ENCODE measurements at regions not wholly inside any gene's neighbourhood (a gene's known extent, or its start where the extent isn't known, plus 50 kb on each side); places are given as distances from the start of the nearest gene placed in this dataset.

- no peak overlapping the region for H3K9ac ChIP-seq (ENCODE audit: low read depth, low read length)
- no peaks in the 10 kb centered on the region for H3K4me1 ChIP-seq (ENCODE audit: insufficient read depth, low read length)
Measured at GRCh38 chr4:114056599-114056998, 77.2 kb upstream of the ARSJ start.

GRCh38 chr4:114057746-114058145 is 78.3 kb upstream of the ARSJ start:
- Histone ChIP-seq H3K4me3 (ENCODE audit: low read length) (no peak overlapping the region), H3K36me3 (ENCODE audit: insufficient read depth, low read depth, low read length) (no peaks in the 10 kb centered on the region), H3K9ac (ENCODE audit: low read depth, low read length) (no peak overlapping the region), H3K4me1 (ENCODE audit: insufficient read depth, low read length) (no peaks in the 10 kb centered on the region), H3K27me3 (ENCODE audit: insufficient read depth, low read length) (no peaks in the 10 kb centered on the region), H3K27ac (ENCODE audit: low read length) (no peak overlapping the region), H3K9me3 (ENCODE audit: insufficient read depth, low read depth, low read length) (no peaks in the 10 kb centered on the region)

More at GRCh38 chr4:114056599-114056998, 77.2 kb upstream of the ARSJ start:
- no peaks in the 10 kb centered on the region for H3K36me3 ChIP-seq (ENCODE audit: insufficient read depth, low read depth, low read length)
- H3K4me3 ChIP-seq (ENCODE audit: low read length) = no peak overlapping the region
- no peak overlapping the region for H3K27ac ChIP-seq (ENCODE audit: low read length)
- H3K9me3 ChIP-seq (ENCODE audit: insufficient read depth, low read depth, low read length) = no peaks in the 10 kb centered on the region
- no peaks in the 10 kb centered on the region for H3K27me3 ChIP-seq (ENCODE audit: insufficient read depth, low read length)

GRCh38 chr4:114062499-114062898 is 83.1 kb upstream of the ARSJ start:
- no peak overlapping the region for H3K27ac ChIP-seq (ENCODE audit: low read length)

GRCh38 chr4:114072781-114073180 is 93.3 kb upstream of the ARSJ start:
- no peaks in the 10 kb centered on the region for H3K27me3 ChIP-seq (ENCODE audit: insufficient read depth, low read length)
- no peaks in the 10 kb centered on the region for H3K9me3 ChIP-seq (ENCODE audit: insufficient read depth, low read depth, low read length)
- H3K27ac ChIP-seq (ENCODE audit: low read length) = no peak overlapping the region
- H3K4me1 ChIP-seq (ENCODE audit: insufficient read depth, low read length) = no peaks in the 10 kb centered on the region
- H3K36me3 ChIP-seq (ENCODE audit: insufficient read depth, low read depth, low read length) = no peaks in the 10 kb centered on the region
- H3K9ac ChIP-seq (ENCODE audit: low read depth, low read length) = no peak overlapping the region
- no peak overlapping the region for H3K4me3 ChIP-seq (ENCODE audit: low read length)

More at GRCh38 chr4:114062499-114062898, 83.1 kb upstream of the ARSJ start:
- Histone ChIP-seq H3K36me3 (ENCODE audit: insufficient read depth, low read depth, low read length) (no peaks in the 10 kb centered on the region), H3K4me1 (ENCODE audit: insufficient read depth, low read length) (no peaks in the 10 kb centered on the region), H3K4me3 (ENCODE audit: low read length) (no peak overlapping the region), H3K9me3 (ENCODE audit: insufficient read depth, low read depth, low read length) (no peaks in the 10 kb centered on the region), H3K9ac (ENCODE audit: low read depth, low read length) (no peak overlapping the region), H3K27me3 (ENCODE audit: insufficient read depth, low read length) (no peaks in the 10 kb centered on the region)

GRCh38 chr4:114076899-114077570 is 97.6 kb upstream of the ARSJ start:
- Histone ChIP-seq H3K9me3 (ENCODE audit: insufficient read depth, low read depth, low read length) (no peaks in the 10 kb centered on the region), H3K4me3 (ENCODE audit: low read length) (no peak overlapping the region), H3K36me3 (ENCODE audit: insufficient read depth, low read depth, low read length) (no peaks in the 10 kb centered on the region), H3K27me3 (ENCODE audit: insufficient read depth, low read length) (no peaks in the 10 kb centered on the region), H3K4me1 (ENCODE audit: insufficient read depth, low read length) (no peaks in the 10 kb centered on the region), H3K27ac (ENCODE audit: low read length) (no peak overlapping the region), H3K9ac (ENCODE audit: low read depth, low read length) (no peak overlapping the region)

GRCh38 chr4:114077610-114078009 is 98.2 kb upstream of the ARSJ start:
- no peaks in the 10 kb centered on the region for H3K9me3 ChIP-seq (ENCODE audit: insufficient read depth, low read depth, low read length)
- H3K27ac ChIP-seq (ENCODE audit: low read length) = no peak overlapping the region
- H3K36me3 ChIP-seq (ENCODE audit: insufficient read depth, low read depth, low read length) = no peaks in the 10 kb centered on the region
- H3K9ac ChIP-seq (ENCODE audit: low read depth, low read length) = no peak overlapping the region
- H3K4me3 ChIP-seq (ENCODE audit: low read length) = no peak overlapping the region
- no peaks in the 10 kb centered on the region for H3K27me3 ChIP-seq (ENCODE audit: insufficient read depth, low read length)
- no peaks in the 10 kb centered on the region for H3K4me1 ChIP-seq (ENCODE audit: insufficient read depth, low read length)

GRCh38 chr4:114078636-114079035 is 99.2 kb upstream of the ARSJ start:
- no peak overlapping the region for H3K9ac ChIP-seq (ENCODE audit: low read depth, low read length)
- H3K36me3 ChIP-seq (ENCODE audit: insufficient read depth, low read depth, low read length) = no peaks in the 10 kb centered on the region
- H3K27ac ChIP-seq (ENCODE audit: low read length) = no peak overlapping the region
- H3K27me3 ChIP-seq (ENCODE audit: insufficient read depth, low read length) = no peaks in the 10 kb centered on the region
- H3K4me3 ChIP-seq (ENCODE audit: low read length) = no peak overlapping the region
- H3K9me3 ChIP-seq (ENCODE audit: insufficient read depth, low read depth, low read length) = no peaks in the 10 kb centered on the region
- no peaks in the 10 kb centered on the region; the same call in 1 of the 2 replicates for H3K4me1 ChIP-seq (ENCODE audit: insufficient read depth, low read length)

GRCh38 chr4:114081783-114082182 is 102.3 kb upstream of the ARSJ start:
- no peak overlapping the region for H3K27ac ChIP-seq (ENCODE audit: low read length)
- H3K4me1 ChIP-seq (ENCODE audit: insufficient read depth, low read length) = no peaks in the 10 kb centered on the region; the same call in 1 of the 2 replicates
- no peak overlapping the region for H3K4me3 ChIP-seq (ENCODE audit: low read length)
- H3K9ac ChIP-seq (ENCODE audit: low read depth, low read length) = no peak overlapping the region
- H3K36me3 ChIP-seq (ENCODE audit: insufficient read depth, low read depth, low read length) = no peaks in the 10 kb centered on the region
- H3K9me3 ChIP-seq (ENCODE audit: insufficient read depth, low read depth, low read length) = no peaks in the 10 kb centered on the region
- H3K27me3 ChIP-seq (ENCODE audit: insufficient read depth, low read length) = no peaks in the 10 kb centered on the region

GRCh38 chr4:114082348-114082747 is 102.9 kb upstream of the ARSJ start:
- Histone ChIP-seq H3K36me3 (ENCODE audit: insufficient read depth, low read depth, low read length) (no peaks in the 10 kb centered on the region), H3K4me3 (ENCODE audit: low read length) (no peak overlapping the region), H3K9me3 (ENCODE audit: insufficient read depth, low read depth, low read length) (no peaks in the 10 kb centered on the region), H3K9ac (ENCODE audit: low read depth, low read length) (no peak overlapping the region), H3K27ac (ENCODE audit: low read length) (no peak overlapping the region), H3K4me1 (ENCODE audit: insufficient read depth, low read length) (no peaks in the 10 kb centered on the region; the same call in 1 of the 2 replicates), H3K27me3 (ENCODE audit: insufficient read depth, low read length) (no peaks in the 10 kb centered on the region)

GRCh38 chr4:114085611-114086345 is 106.3 kb upstream of the ARSJ start:
- Histone ChIP-seq H3K27ac (ENCODE audit: low read length) (no peak overlapping the region), H3K36me3 (ENCODE audit: insufficient read depth, low read depth, low read length) (no peaks in the 10 kb centered on the region), H3K27me3 (ENCODE audit: insufficient read depth, low read length) (no peaks in the 10 kb centered on the region), H3K9me3 (ENCODE audit: insufficient read depth, low read depth, low read length) (peaks cover 3% of the 10 kb centered on the region; the same call in 1 of the 2 replicates), H3K9ac (ENCODE audit: low read depth, low read length) (no peak overlapping the region), H3K4me3 (ENCODE audit: low read length) (no peak overlapping the region), H3K4me1 (ENCODE audit: insufficient read depth, low read length) (no peaks in the 10 kb centered on the region; the same call in 1 of the 2 replicates)

GRCh38 chr4:114087596-114088230 is 108.3 kb upstream of the ARSJ start:
- Histone ChIP-seq H3K9ac (ENCODE audit: low read depth, low read length) (no peak overlapping the region), H3K36me3 (ENCODE audit: insufficient read depth, low read depth, low read length) (no peaks in the 10 kb centered on the region), H3K4me1 (ENCODE audit: insufficient read depth, low read length) (no peaks in the 10 kb centered on the region; the same call in 1 of the 2 replicates), H3K27me3 (ENCODE audit: insufficient read depth, low read length) (no peaks in the 10 kb centered on the region), H3K4me3 (ENCODE audit: low read length) (no peak overlapping the region), H3K9me3 (ENCODE audit: insufficient read depth, low read depth, low read length) (peaks cover 3% of the 10 kb centered on the region; the same call in 1 of the 2 replicates), H3K27ac (ENCODE audit: low read length) (no peak overlapping the region)

Measured in iPS-20b (cell line).